Keratinocyte (primary cell): ENCODE measurements at regions not wholly inside any gene's neighbourhood (a gene's known extent, or its start where the extent isn't known, plus 50 kb on each side); places are given as distances from the start of the nearest gene placed in this dataset.

ENCODE experiments used
- EZH2 ChIP-seq: IDR thresholded peaks from one replicate; pipeline ENCODE4 v1.6.1; 2012; ENCODE audit warnings: inconsistent platforms, mild to moderate bottlenecking, low read length, moderate library complexity
- TF ChIP-seq, protein P1 (sequence below), 3 experiments: IDR thresholded peaks in 1 of 3; conservative IDR thresholded peaks in 1 of 3; optimal IDR thresholded peaks in 1 of 3; 2 replicates in 2 of 3; 3 replicates in 1 of 3; pipeline versions ENCODE3 to v1.5.1; 2011; ENCODE audit warnings: low read length in 3 of 3, mild to moderate bottlenecking in 3 of 3, moderate library complexity in 2 of 3, control low read depth in 1 of 3, inconsistent platforms in 1 of 3; ENCODE audit not compliant: insufficient read depth in 2 of 3; ENCODE audit errors: extremely low read depth in 1 of 3

DNA sequence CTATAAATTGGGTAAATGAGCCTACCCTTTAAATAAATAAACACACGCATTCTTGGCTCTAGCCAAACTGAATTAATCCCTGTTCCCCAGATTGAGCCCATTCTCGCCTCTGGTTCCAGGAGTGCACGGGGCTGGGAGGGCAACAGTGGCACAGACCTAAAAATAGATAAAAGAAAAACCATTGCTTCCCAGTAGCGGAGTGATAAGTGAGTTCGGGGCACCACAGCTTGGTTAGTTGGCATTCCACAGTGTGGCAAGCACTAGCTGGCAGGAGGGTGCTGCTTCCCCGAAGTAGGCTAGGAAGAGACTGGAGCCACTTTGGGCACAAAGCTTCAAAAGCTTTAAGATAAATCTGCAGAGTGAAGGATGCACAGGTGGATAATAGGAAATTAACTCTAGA is 322.2 kb upstream of the SGCD start:
- TF ChIP-seq, protein P1, sequence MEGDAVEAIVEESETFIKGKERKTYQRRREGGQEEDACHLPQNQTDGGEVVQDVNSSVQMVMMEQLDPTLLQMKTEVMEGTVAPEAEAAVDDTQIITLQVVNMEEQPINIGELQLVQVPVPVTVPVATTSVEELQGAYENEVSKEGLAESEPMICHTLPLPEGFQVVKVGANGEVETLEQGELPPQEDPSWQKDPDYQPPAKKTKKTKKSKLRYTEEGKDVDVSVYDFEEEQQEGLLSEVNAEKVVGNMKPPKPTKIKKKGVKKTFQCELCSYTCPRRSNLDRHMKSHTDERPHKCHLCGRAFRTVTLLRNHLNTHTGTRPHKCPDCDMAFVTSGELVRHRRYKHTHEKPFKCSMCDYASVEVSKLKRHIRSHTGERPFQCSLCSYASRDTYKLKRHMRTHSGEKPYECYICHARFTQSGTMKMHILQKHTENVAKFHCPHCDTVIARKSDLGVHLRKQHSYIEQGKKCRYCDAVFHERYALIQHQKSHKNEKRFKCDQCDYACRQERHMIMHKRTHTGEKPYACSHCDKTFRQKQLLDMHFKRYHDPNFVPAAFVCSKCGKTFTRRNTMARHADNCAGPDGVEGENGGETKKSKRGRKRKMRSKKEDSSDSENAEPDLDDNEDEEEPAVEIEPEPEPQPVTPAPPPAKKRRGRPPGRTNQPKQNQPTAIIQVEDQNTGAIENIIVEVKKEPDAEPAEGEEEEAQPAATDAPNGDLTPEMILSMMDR (optimal IDR thresholded peaks at IDR 0.05 in 1 of 3, IDR thresholded peaks at IDR 0.05 in 1 of 3, conservative IDR thresholded peaks at IDR 0.05 in 1 of 3; ENCODE audit: extremely low read depth in 1 of 3, insufficient read depth in 2 of 3, low read length in 3 of 3) = no peak
- TF ChIP-seq EZH2 = no peak
